A549 (cell line): ENCODE measurements at regions not wholly inside any gene's neighbourhood (a gene's known extent, or its start where the extent isn't known, plus 50 kb on each side); places are given as distances from the start of the nearest gene placed in this dataset.

Experiments
- ATAC-seq, 2 experiments: fragments of 200-7000 bp in 1 of 2; fragments of >200 bp in 1 of 2; cut with Nextera tagmentation in 1 of 2; cut with Tn5 transposase in 1 of 2; 3 replicates each; pipeline versions ENCODE4 v1.8.0 to v1.9.1; 2018 to 2020; ENCODE audit warnings: mild to moderate bottlenecking in 1 of 2, moderate library complexity in 1 of 2
- CTCF ChIA-PET: fragments of 300-600 bp; sonication (Branson Sonifier 250); formaldehyde crosslinking; extraction: SDS; loops from one replicate; lab custom pipeline; 2021; ENCODE audit warnings: antibody characterized with exemption, inconsistent platforms; lab: Yijun Ruan, JAX
- POLR2A ChIA-PET: fragments of 350-600 bp; formaldehyde crosslinking; extraction: SDS; loops from one replicate; lab custom pipeline; 2021; ENCODE audit warnings: antibody characterized with exemption, inconsistent platforms; lab: Yijun Ruan, JAX
- DNase-seq, 2 experiments: peaks; one replicate each; pipeline versions ENCODE4 v3.0.0 to v3.0.0-alpha.2; 2011 to 2016; ENCODE audit warnings: low read depth in 1 of 2, low spot score in 1 of 2
- FAIRE-seq: peaks from 2 replicates; lab custom pipeline; 2011; peaks lifted over from hg19 to GRCh38; lab: Jason Lieb, UNC
- H3K27ac ChIP-seq, 2 experiments: fragments of >200 bp; sonication (Bioruptor Twin); formaldehyde crosslinking; 3 replicates each; pipeline ENCODE4 v1.5.1; 2016 to 2017
- H3K4me1 ChIP-seq: fragments of >200 bp; sonication (Bioruptor Twin); formaldehyde crosslinking; 3 replicates; pipeline ENCODE4 v1.6.1; 2016
- H3K4me2 ChIP-seq: fragments of >200 bp; sonication (Bioruptor Twin); formaldehyde crosslinking; 3 replicates; pipeline ENCODE4 v1.6.1; 2016
- H3K4me3 ChIP-seq: fragments of >200 bp; sonication (Bioruptor Twin); formaldehyde crosslinking; 3 replicates; pipeline ENCODE4 v1.5.1; 2016
- H3K9me3 ChIP-seq: fragments of >200 bp; sonication (Bioruptor Twin); formaldehyde crosslinking; 3 replicates; pipeline ENCODE4 v1.6.1; 2016
- BCL3 ChIP-seq: fragments of >200 bp; sonication (Bioruptor Twin); formaldehyde crosslinking; IDR thresholded peaks from 3 replicates; pipeline ENCODE4 v1.6.1; 2016
- BHLHE40 ChIP-seq: IDR thresholded peaks from 2 replicates; pipeline ENCODE4 v1.6.1; 2012; ENCODE audit warnings: low read depth, low read length, inconsistent platforms
- CBX2 ChIP-seq: fragments of 200-600 bp; sonication (generic); IDR thresholded peaks from 2 replicates; pipeline ENCODE4 v1.6.1; 2016; ENCODE audit warnings: low read depth, mild to moderate bottlenecking, borderline replicate concordance
- CEBPB ChIP-seq, 2 experiments: fragments of >200 bp in 1 of 2; sonication (Bioruptor Twin) in 1 of 2; formaldehyde crosslinking in 1 of 2; IDR thresholded peaks; 2 replicates each; pipeline ENCODE4 v1.6.1; 2012 to 2016
- CHD4 ChIP-seq: fragments of 200-600 bp; sonication (generic); IDR thresholded peaks from 2 replicates; pipeline ENCODE4 v1.6.1; 2016; ENCODE audit warnings: antibody characterized with exemption, mild to moderate bottlenecking, borderline replicate concordance
- EHF ChIP-seq: fragments of 250-450 bp; sonication (Bioruptor Pico); IDR thresholded peaks from 2 replicates; pipeline ENCODE4 v1.5.0; 2020; ENCODE audit warnings: mild to moderate bottlenecking
- ELK1 ChIP-seq: fragments of 150-350 bp; IDR thresholded peaks from 2 replicates; pipeline ENCODE4 v1.6.1; 2014; ENCODE audit warnings: low read depth, mild to moderate bottlenecking, low read length
- EP300 ChIP-seq, 2 experiments: fragments of >200 bp; sonication (Bioruptor Twin); formaldehyde crosslinking; IDR thresholded peaks; 2 replicates in 1 of 2; 3 replicates in 1 of 2; pipeline ENCODE4 v1.6.1; 2016 to 2017
- FOSL2 ChIP-seq, 2 experiments: fragments of 450-650 bp in 1 of 2; fragments of >200 bp in 1 of 2; sonication (Bioruptor Twin) in 1 of 2; formaldehyde crosslinking; IDR thresholded peaks; 2 replicates each; pipeline versions ENCODE4 v1.5.0 to v1.6.1; 2016 to 2020; ENCODE audit warnings: mild to moderate bottlenecking in 1 of 2, moderate library complexity in 1 of 2
- HES2 ChIP-seq: fragments of >200 bp; sonication (Bioruptor Twin); formaldehyde crosslinking; IDR thresholded peaks from 2 replicates; pipeline ENCODE4 v1.6.1; 2016
- HOXB5 ChIP-seq: fragments of 250-450 bp; sonication (Bioruptor Pico); IDR thresholded peaks from 2 replicates; pipeline ENCODE4 v1.5.0; 2020; ENCODE audit warnings: mild to moderate bottlenecking, moderate library complexity
- JUN ChIP-seq, 2 experiments: fragments of >200 bp; sonication (Bioruptor Twin); formaldehyde crosslinking; IDR thresholded peaks; 2 replicates in 1 of 2; 3 replicates in 1 of 2; pipeline ENCODE4 v1.6.1; 2016 to 2017
- JUNB ChIP-seq: fragments of >200 bp; sonication (Bioruptor Twin); formaldehyde crosslinking; IDR thresholded peaks from 2 replicates; pipeline ENCODE4 v1.6.1; 2016
- MAFK ChIP-seq: fragments of 450-650 bp; IDR thresholded peaks from 2 replicates; pipeline ENCODE4 v1.6.1; 2014; ENCODE audit not compliant: partially characterized antibody
- MAZ ChIP-seq: fragments of 150-350 bp; IDR thresholded peaks from 2 replicates; pipeline ENCODE4 v1.6.1; 2014; ENCODE audit warnings: antibody characterized with exemption, low read depth, low read length, borderline replicate concordance
- NPAS2 ChIP-seq: fragments of 250-450 bp; sonication (Bioruptor Pico); IDR thresholded peaks from 2 replicates; pipeline ENCODE4 v1.8.0; 2022; ENCODE audit warnings: mild to moderate bottlenecking, moderate library complexity, borderline replicate concordance
- NR3C1 ChIP-seq: fragments of >200 bp; sonication (Bioruptor Twin); formaldehyde crosslinking; IDR thresholded peaks from 3 replicates; pipeline ENCODE4 v1.6.1; 2017
- PBX3 ChIP-seq: IDR thresholded peaks from 2 replicates; pipeline ENCODE4 v1.6.1; 2012
- POLR2AphosphoS2 ChIP-seq: conservative IDR thresholded peaks from 2 replicates; pipeline ENCODE4 v1.6.1; 2012; ENCODE audit warnings: low read length, improper control_type of control experiment, inconsistent platforms
- RCOR1 ChIP-seq: fragments of 150-350 bp; IDR thresholded peaks from 2 replicates; pipeline ENCODE4 v1.6.1; 2014; ENCODE audit warnings: antibody characterized with exemption, low read length, low read depth
- RFX5 ChIP-seq: fragments of 450-650 bp; IDR thresholded peaks from 2 replicates; pipeline ENCODE4 v1.7.1; 2014; ENCODE audit warnings: antibody characterized with exemption, mild to moderate bottlenecking, moderate library complexity
- TP53 ChIP-seq: fragments of 250-450 bp; sonication (Bioruptor Pico); IDR thresholded peaks from 2 replicates; pipeline ENCODE4 v1.5.0; 2021; ENCODE audit warnings: mild to moderate bottlenecking, moderate library complexity
- USF2 ChIP-seq: fragments of 450-650 bp; IDR thresholded peaks from 2 replicates; pipeline ENCODE4 v1.6.1; 2014; ENCODE audit warnings: antibody characterized with exemption
- ZC3H11A ChIP-seq: fragments of 450-650 bp; IDR thresholded peaks from 2 replicates; pipeline ENCODE4 v1.6.1; 2014; ENCODE audit warnings: antibody characterized with exemption, mild to moderate bottlenecking
- WGBS: methylation state at CpG from one replicate; pipeline ENCODE4 v1.1.6; 2017; ENCODE audit errors: missing lambda C conversion rate; 5-methylcytosine and 5-hydroxymethylcytosine counted together

- DNase-seq (no peak), FAIRE-seq (no peak), ATAC-seq (no peak)
- H3K27ac ChIP-seq: no peak overlapping the region
- no peak overlapping the region for H3K4me2 ChIP-seq
- ChIA-PET POLR2A (no interaction called here), CTCF (interaction anchor here (0.5 kb wide), 1 partner anchor 633 kb away, joined by 3 read pairs; no protein-coding TSS in a partner anchor)
- TF ChIP-seq FOSL2 (IDR thresholded peaks at IDR 0.05): no peak
- no peak for TF ChIP-seq FOSL2 (CRISPR knock-in tag; IDR thresholded peaks at IDR 0.05)
- no peak for TF ChIP-seq NPAS2
- TF ChIP-seq CBX2: no peak
- TF ChIP-seq CEBPB (IDR thresholded peaks at IDR 0.05): no peak
- TF ChIP-seq JUN (IDR thresholded peaks at IDR 0.05): no peak
- no peak for TF ChIP-seq MAZ
- TF ChIP-seq RFX5: no peak
- no peak overlapping the region for H3K4me3 ChIP-seq
- no peaks in the 10 kb centered on the region for H3K4me1 ChIP-seq
- H3K9me3 ChIP-seq: no peaks in the 10 kb centered on the region
- 22% methylated on average over 12 of the region's 12 CpGs for WGBS
Observed at GRCh38 chr18:78242806-78243205, 736.8 kb upstream of the SALL3 start.

- Histone ChIP-seq H3K4me3 (no peak overlapping the region), H3K27ac (no peak overlapping the region), H3K4me1 (no peaks in the 10 kb centered on the region), H3K9me3 (no peaks in the 10 kb centered on the region), H3K4me2 (no peak overlapping the region)
- no peak for DNase-seq
- TF ChIP-seq EP300 (IDR thresholded peaks at IDR 0.05): no peak
- no peak for TF ChIP-seq NR3C1
- no peak for TF ChIP-seq ZC3H11A
- TF ChIP-seq HOXB5: no peak
- no peak for TF ChIP-seq RCOR1
- TF ChIP-seq POLR2AphosphoS2: no peak
- no peak for TF ChIP-seq EHF (CRISPR knock-in tag)
- no peak for TF ChIP-seq CHD4
- no peak for TF ChIP-seq FOSL2 (IDR thresholded peaks at IDR 0.05)
- no peak for TF ChIP-seq FOSL2 (CRISPR knock-in tag; IDR thresholded peaks at IDR 0.05)
- no peak for TF ChIP-seq BCL3
- TF ChIP-seq BHLHE40: no peak
- TF ChIP-seq ELK1: no peak
- no peak for TF ChIP-seq JUNB
- no peak for TF ChIP-seq HES2
- no peak for TF ChIP-seq TP53 (CRISPR knock-in tag)
- TF ChIP-seq JUN (IDR thresholded peaks at IDR 0.05): no peak
- no peak for TF ChIP-seq USF2
- TF ChIP-seq PBX3: no peak
- TF ChIP-seq MAFK: no peak
- ChIA-PET POLR2A (no interaction called here), CTCF (no interaction called here)
- WGBS: 9% methylated on average over 4 of the region's 4 CpGs
- ATAC-seq: no peak
- no peak for FAIRE-seq
Observed at GRCh38 chr18:78244779-78245178, 734.8 kb upstream of the SALL3 start.
